ENCODE measurements at regions not wholly inside any gene's neighbourhood (a gene's known extent, or its start where the extent isn't known, plus 50 kb on each side); places are given as distances from the start of the nearest gene placed in this dataset.

GRCh38 chr9:102185962-102186361, 447.5 kb upstream of the GRIN3A start:
- Histone ChIP-seq H3K9ac (ENCODE audit: low read length) (no peak overlapping the region), H3K9me3 (ENCODE audit: control extremely low read depth in 1 of 3, control insufficient read depth in 2 of 3, insufficient read depth in 1 of 3, low read length in 2 of 3) (no peaks in the 10 kb centered on the region), H3K36me3 (replicated peaks in 1 of 2; ENCODE audit: control extremely low read depth in 1 of 2, control insufficient read depth in 1 of 2, extremely low read depth in 1 of 2, insufficient read depth in 2 of 2, low read length in 1 of 2) (no peaks in the 10 kb centered on the region), H3K4me3 (ENCODE audit: control extremely low read depth in 1 of 5, extremely low read depth in 1 of 5, insufficient read depth in 1 of 5, low read depth in 2 of 5, low read length in 4 of 5) (no peak overlapping the region), H3K27me3 (replicated peaks in 1 of 4; ENCODE audit: control extremely low read depth in 1 of 4, control insufficient read depth in 3 of 4, insufficient read depth in 4 of 4, low read length in 3 of 4) (no peaks in the 10 kb centered on the region), H3K79me2 (ENCODE audit: control insufficient read depth, insufficient read depth, low read length) (no peaks in the 10 kb centered on the region), H4K20me1 (ENCODE audit: control insufficient read depth, insufficient read depth, low read length, poor library complexity, severe bottlenecking) (no peaks in the 10 kb centered on the region), H3K4me2 (replicated peaks; ENCODE audit: low read depth, low read length, poor library complexity, severe bottlenecking) (no peak overlapping the region), H3K4me1 (ENCODE audit: control insufficient read depth in 2 of 2, insufficient read depth in 2 of 2, low read length in 2 of 2) (no peaks in the 10 kb centered on the region), H3K27ac (ENCODE audit: low read length in 2 of 2) (no peak overlapping the region), H2AFZ (ENCODE audit: insufficient read depth, low read depth, low read length, poor library complexity, severe bottlenecking) (no peak overlapping the region)
- ChIA-PET POLR2A (no interaction called here), CTCF (no interaction called here)
- Mint-ChIP-seq H3K9me3 (ENCODE audit: insufficient read depth) (no peaks in the 10 kb centered on the region), H3K4me3 (no peak overlapping the region), H3K27ac (no peak overlapping the region), H3K4me1 (no peaks in the 10 kb centered on the region), H3K27me3 (no peaks in the 10 kb centered on the region)
- DNase-seq (no peak), ATAC-seq (ENCODE audit: low read depth) (no peak)
- no CpG with 5 or more reads among the region's 1 CpG for WGBS (ENCODE audit: insufficient coverage)
- TF ChIP-seq CTCF (IDR thresholded peaks at IDR 0.05) (no peak), EZH2 (IDR thresholded peaks at IDR 0.05; ENCODE audit: borderline replicate concordance, insufficient read depth, low read depth, low read length, poor library complexity, severe bottlenecking) (no peak)
- intact Hi-C loops (cut with micrococcal nuclease): no loop called here

GRCh38 chr9:102185371-102185770, 446.9 kb upstream of the GRIN3A start:
- Histone ChIP-seq H2AFZ (ENCODE audit: insufficient read depth, low read depth, low read length, poor library complexity, severe bottlenecking) (no peak overlapping the region), H3K4me1 (ENCODE audit: control insufficient read depth in 2 of 2, insufficient read depth in 2 of 2, low read length in 2 of 2) (no peaks in the 10 kb centered on the region), H4K20me1 (ENCODE audit: control insufficient read depth, insufficient read depth, low read length, poor library complexity, severe bottlenecking) (no peaks in the 10 kb centered on the region), H3K9ac (ENCODE audit: low read length) (no peak overlapping the region), H3K27me3 (replicated peaks in 1 of 4; ENCODE audit: control extremely low read depth in 1 of 4, control insufficient read depth in 3 of 4, insufficient read depth in 4 of 4, low read length in 3 of 4) (no peaks in the 10 kb centered on the region), H3K79me2 (ENCODE audit: control insufficient read depth, insufficient read depth, low read length) (no peaks in the 10 kb centered on the region), H3K4me2 (replicated peaks; ENCODE audit: low read depth, low read length, poor library complexity, severe bottlenecking) (no peak overlapping the region), H3K9me3 (ENCODE audit: control extremely low read depth in 1 of 3, control insufficient read depth in 2 of 3, insufficient read depth in 1 of 3, low read length in 2 of 3) (no peaks in the 10 kb centered on the region), H3K36me3 (replicated peaks in 1 of 2; ENCODE audit: control extremely low read depth in 1 of 2, control insufficient read depth in 1 of 2, extremely low read depth in 1 of 2, insufficient read depth in 2 of 2, low read length in 1 of 2) (no peaks in the 10 kb centered on the region), H3K27ac (ENCODE audit: low read length in 2 of 2) (no peak overlapping the region), H3K4me3 (ENCODE audit: control extremely low read depth in 1 of 5, extremely low read depth in 1 of 5, insufficient read depth in 1 of 5, low read depth in 2 of 5, low read length in 4 of 5) (no peak overlapping the region)
- CTCF ChIA-PET: no interaction called here
- TF ChIP-seq CTCF (IDR thresholded peaks at IDR 0.05) (no peak), EZH2 (IDR thresholded peaks at IDR 0.05; ENCODE audit: borderline replicate concordance, insufficient read depth, low read depth, low read length, poor library complexity, severe bottlenecking) (no peak)
- H3K27ac Mint-ChIP-seq: no peak overlapping the region
- H3K27me3 Mint-ChIP-seq: no peaks in the 10 kb centered on the region
- no peak for DNase-seq
- no peaks in the 10 kb centered on the region for H3K9me3 Mint-ChIP-seq (ENCODE audit: insufficient read depth)
- POLR2A ChIA-PET: no interaction called here
- 71% methylated on average over 1 of the region's 2 CpGs for WGBS (ENCODE audit: insufficient coverage)
- intact Hi-C loops (cut with micrococcal nuclease): no loop called here
- no peak overlapping the region for H3K4me3 Mint-ChIP-seq
- H3K4me1 Mint-ChIP-seq: no peaks in the 10 kb centered on the region
- ATAC-seq (ENCODE audit: low read depth): no peak

Data from B cell (primary cell).